ENCODE measurements at regions not wholly inside any gene's neighbourhood (a gene's known extent, or its start where the extent isn't known, plus 50 kb on each side); places are given as distances from the start of the nearest gene placed in this dataset.

DNA sequence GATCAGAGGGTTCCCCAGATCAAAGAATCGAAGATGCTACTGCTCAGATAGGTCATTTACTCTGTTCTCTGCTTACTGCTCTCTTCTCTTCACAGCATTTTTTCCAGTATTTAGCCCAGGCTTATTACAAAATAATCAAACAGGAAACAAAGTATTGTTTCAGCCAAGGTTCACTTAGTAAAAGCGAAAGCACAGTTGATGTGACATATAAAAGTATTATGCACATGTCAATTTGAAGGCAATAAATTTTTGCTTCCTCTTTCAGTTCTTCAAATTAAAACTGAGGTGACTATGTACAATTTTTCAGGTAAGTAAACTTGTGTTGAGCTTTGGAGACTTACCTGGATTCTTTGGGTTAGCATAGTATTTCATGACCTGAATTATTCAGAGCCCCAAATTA, 262.8 kb upstream of the CHST9 start:
- TF ChIP-seq, protein P1, sequence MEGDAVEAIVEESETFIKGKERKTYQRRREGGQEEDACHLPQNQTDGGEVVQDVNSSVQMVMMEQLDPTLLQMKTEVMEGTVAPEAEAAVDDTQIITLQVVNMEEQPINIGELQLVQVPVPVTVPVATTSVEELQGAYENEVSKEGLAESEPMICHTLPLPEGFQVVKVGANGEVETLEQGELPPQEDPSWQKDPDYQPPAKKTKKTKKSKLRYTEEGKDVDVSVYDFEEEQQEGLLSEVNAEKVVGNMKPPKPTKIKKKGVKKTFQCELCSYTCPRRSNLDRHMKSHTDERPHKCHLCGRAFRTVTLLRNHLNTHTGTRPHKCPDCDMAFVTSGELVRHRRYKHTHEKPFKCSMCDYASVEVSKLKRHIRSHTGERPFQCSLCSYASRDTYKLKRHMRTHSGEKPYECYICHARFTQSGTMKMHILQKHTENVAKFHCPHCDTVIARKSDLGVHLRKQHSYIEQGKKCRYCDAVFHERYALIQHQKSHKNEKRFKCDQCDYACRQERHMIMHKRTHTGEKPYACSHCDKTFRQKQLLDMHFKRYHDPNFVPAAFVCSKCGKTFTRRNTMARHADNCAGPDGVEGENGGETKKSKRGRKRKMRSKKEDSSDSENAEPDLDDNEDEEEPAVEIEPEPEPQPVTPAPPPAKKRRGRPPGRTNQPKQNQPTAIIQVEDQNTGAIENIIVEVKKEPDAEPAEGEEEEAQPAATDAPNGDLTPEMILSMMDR (conservative IDR thresholded peaks at IDR 0.05): no peak
- TF ChIP-seq EZH2 (IDR thresholded peaks at IDR 0.05; ENCODE audit: low read depth): no peak

Data from PC-9 (cell line).